Activated CD4-positive, alpha-beta memory T cell treated with anti-CD3 and anti-CD28 coated beads for 36 hours (primary cell): ENCODE measurements at regions not wholly inside any gene's neighbourhood (a gene's known extent, or its start where the extent isn't known, plus 50 kb on each side); places are given as distances from the start of the nearest gene placed in this dataset.

Experiments
- CTCF ChIA-PET: fragments of 350-600 bp; sonication (Branson Sonifier 250); formaldehyde crosslinking; loops from one replicate; lab custom pipeline; 2021; ENCODE audit warnings: antibody characterized with exemption, inconsistent platforms; lab: Charles Lee
- POLR2A ChIA-PET: fragments of 350-600 bp; sonication (Branson Sonifier 250); formaldehyde crosslinking; loops from one replicate; lab custom pipeline; 2021; ENCODE audit warnings: antibody characterized with exemption; lab: Charles Lee
- DNase-seq: peaks from one replicate; pipeline ENCODE4 v3.0.0-alpha.2; 2020
- H3K27ac Mint-ChIP-seq: one replicate; pipeline ENCODE4 v1.8.0; 2021; ENCODE audit warnings: mixed read lengths
- H3K27me3 Mint-ChIP-seq: one replicate; pipeline ENCODE4 v1.8.0; 2021; ENCODE audit warnings: mixed read lengths
- H3K36me3 Mint-ChIP-seq: one replicate; pipeline ENCODE4 v1.8.0; 2021; ENCODE audit warnings: mixed read lengths
- H3K4me1 Mint-ChIP-seq: one replicate; pipeline ENCODE4 v1.8.0; 2021; ENCODE audit warnings: low read depth, mixed read lengths
- H3K4me3 Mint-ChIP-seq: one replicate; pipeline ENCODE4 v1.8.0; 2021; ENCODE audit warnings: mild to moderate bottlenecking, mixed read lengths
- H3K9me3 Mint-ChIP-seq: one replicate; pipeline ENCODE4 v1.8.0; 2021; ENCODE audit warnings: mixed read lengths
- intact Hi-C: fragments of 100-400 bp; cut with micrococcal nuclease; formaldehyde crosslinking; loops from one replicate; pipeline ENCODE4 v1.15.1; 2023

DNA sequence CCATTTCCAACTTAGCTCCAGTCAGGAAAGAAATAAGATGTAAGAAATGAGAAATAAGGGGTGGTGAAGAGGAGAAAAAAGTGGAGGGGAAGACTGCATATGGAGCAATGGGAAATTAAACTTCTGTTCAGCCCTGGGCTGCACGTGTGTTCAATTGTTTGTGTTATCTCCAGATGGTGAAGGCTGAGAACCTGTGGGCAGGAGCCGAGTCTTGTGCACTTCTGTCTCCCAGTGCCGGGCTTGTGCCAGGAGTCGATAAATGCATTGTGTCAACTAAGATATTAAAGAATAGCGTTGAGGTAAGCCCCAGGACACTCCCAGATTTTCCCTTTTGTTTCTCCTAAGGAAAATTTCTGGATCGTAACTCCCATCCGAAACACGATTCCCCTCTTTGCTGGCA, 98.2 kb downstream of the PRLHR start:
- POLR2A ChIA-PET = no interaction called here
- peaks cover 15% of the 10 kb centered on the region for H3K27me3 Mint-ChIP-seq
- intact Hi-C loops = no loop called here

GRCh38 chr10:118496525-118496924, 98.9 kb downstream of the PRLHR start:
- Mint-ChIP-seq H3K4me3 (no peak overlapping the region), H3K4me1 (no peaks in the 10 kb centered on the region), H3K27ac (no peak overlapping the region), H3K9me3 (no peaks in the 10 kb centered on the region), H3K27me3 (peaks cover 15% of the 10 kb centered on the region), H3K36me3 (no peaks in the 10 kb centered on the region)
- ChIA-PET CTCF (no interaction called here), POLR2A (no interaction called here)
- intact Hi-C loops = no loop called here
- no peak for DNase-seq

More for the DNA sequence above, 98.2 kb downstream of the PRLHR start:
- DNase-seq = no peak
- Mint-ChIP-seq H3K36me3 (no peaks in the 10 kb centered on the region), H3K9me3 (no peaks in the 10 kb centered on the region), H3K4me3 (no peak overlapping the region), H3K27ac (no peak overlapping the region), H3K4me1 (no peaks in the 10 kb centered on the region)
- CTCF ChIA-PET = no interaction called here

- no peak overlapping the region for H3K27ac Mint-ChIP-seq
- H3K4me1 Mint-ChIP-seq = no peaks in the 10 kb centered on the region
- H3K9me3 Mint-ChIP-seq = peaks cover 9% of the 10 kb centered on the region
- ChIA-PET POLR2A (no interaction called here), CTCF (no interaction called here)
- no peak for DNase-seq
- intact Hi-C loops = no loop called here
- no peak overlapping the region for H3K4me3 Mint-ChIP-seq
- no peaks in the 10 kb centered on the region for H3K36me3 Mint-ChIP-seq
- peaks cover 12% of the 10 kb centered on the region for H3K27me3 Mint-ChIP-seq
Measured at GRCh38 chr10:118495499-118495898, 99.9 kb downstream of the PRLHR start.

DNA sequence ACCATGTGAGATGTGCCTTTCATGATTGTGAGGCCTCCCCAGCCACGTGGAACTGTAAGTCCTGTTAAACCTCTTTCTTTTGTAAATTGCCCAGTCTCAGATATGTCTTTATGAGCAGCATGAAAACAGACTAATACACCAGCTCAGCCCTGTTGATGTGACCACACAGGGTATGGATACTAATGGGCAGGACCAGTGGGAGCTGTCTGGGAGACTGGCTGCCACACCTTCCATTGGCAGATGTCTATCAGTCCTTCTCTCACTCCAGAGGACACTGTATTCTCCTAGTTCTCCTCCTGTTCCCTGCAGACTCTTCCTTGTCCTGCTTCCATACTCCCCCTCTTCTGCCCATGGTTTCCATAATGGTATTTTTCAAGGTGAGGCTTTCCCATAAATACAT, 104.4 kb downstream of the PRLHR start:
- Mint-ChIP-seq H3K27ac (no peak overlapping the region), H3K4me3 (no peak overlapping the region), H3K4me1 (no peaks in the 10 kb centered on the region), H3K36me3 (no peaks in the 10 kb centered on the region), H3K27me3 (peaks cover 2% of the 10 kb centered on the region), H3K9me3 (peaks cover 13% of the 10 kb centered on the region)
- ChIA-PET CTCF (no interaction called here), POLR2A (no interaction called here)
- DNase-seq = no peak
- intact Hi-C loops = no loop called here

DNA sequence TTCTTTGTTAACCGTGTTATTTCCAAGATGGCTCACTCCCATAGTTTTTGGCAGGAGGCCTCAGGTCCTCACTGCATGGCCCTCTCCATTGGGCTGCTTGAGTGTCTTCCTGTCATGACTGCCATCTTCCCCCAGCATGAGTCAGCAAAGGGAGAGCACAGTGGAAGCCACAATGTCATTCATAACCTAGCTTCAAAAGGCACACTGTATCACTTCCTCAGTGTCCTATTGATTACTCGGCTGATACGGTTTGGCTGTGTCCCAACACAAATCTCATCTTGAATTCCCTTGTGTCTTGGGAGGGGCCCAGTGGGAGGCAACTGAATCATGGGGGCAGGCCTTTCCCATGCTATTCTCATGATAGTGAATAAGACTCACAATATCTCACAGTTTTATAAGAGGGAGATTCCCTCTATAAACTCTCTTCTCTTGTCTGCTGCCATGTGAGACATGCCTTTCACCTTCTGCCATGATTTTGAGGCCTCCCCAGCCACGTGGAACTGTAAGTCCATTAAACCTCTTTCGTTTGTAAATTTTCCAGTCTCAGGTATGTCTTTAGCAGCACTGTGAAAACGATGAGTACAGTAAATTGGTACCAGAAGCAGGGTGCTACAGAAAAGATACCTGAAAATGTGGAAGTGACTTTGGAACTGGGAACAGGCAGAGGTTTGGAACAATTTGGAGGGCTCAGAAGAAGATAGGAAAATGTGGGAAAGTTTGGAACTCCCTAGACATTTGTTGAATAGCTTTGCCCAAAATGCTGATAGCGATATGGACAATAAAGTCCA, 106.5 kb downstream of the PRLHR start:
- CTCF ChIA-PET = no interaction called here
- Mint-ChIP-seq H3K4me1 (no peaks in the 10 kb centered on the region), H3K27me3 (peaks cover 2% of the 10 kb centered on the region), H3K9me3 (peaks cover 13% of the 10 kb centered on the region), H3K36me3 (no peaks in the 10 kb centered on the region), H3K27ac (no peak overlapping the region), H3K4me3 (no peak overlapping the region)
- POLR2A ChIA-PET = no interaction called here
- no peak for DNase-seq
- intact Hi-C loops = no loop called here

GRCh38 chr10:118485641-118486040, 109.8 kb downstream of the PRLHR start:
- Mint-ChIP-seq H3K27ac (no peak overlapping the region), H3K36me3 (no peaks in the 10 kb centered on the region), H3K4me1 (no peaks in the 10 kb centered on the region), H3K9me3 (peaks cover 5% of the 10 kb centered on the region), H3K27me3 (peaks cover 7% of the 10 kb centered on the region), H3K4me3 (no peak overlapping the region)
- intact Hi-C loops = no loop called here
- no peak for DNase-seq
- POLR2A ChIA-PET = no interaction called here
- CTCF ChIA-PET = no interaction called here

GRCh38 chr10:118484152-118484871, 111.1 kb downstream of the PRLHR start:
- CTCF ChIA-PET = interaction anchor here (0.9 to 1.2 kb wide), 2 partner anchors 9 to 25 kb away, joined by 3 read pairs; no protein-coding TSS in a partner anchor
- peaks cover 9% of the 10 kb centered on the region for H3K27me3 Mint-ChIP-seq
- DNase-seq = no peak
- no peaks in the 10 kb centered on the region for H3K4me1 Mint-ChIP-seq
- no peaks in the 10 kb centered on the region for H3K36me3 Mint-ChIP-seq
- POLR2A ChIA-PET = no interaction called here
- no peak overlapping the region for H3K27ac Mint-ChIP-seq
- intact Hi-C loops = no loop called here
- peaks cover 3% of the 10 kb centered on the region for H3K9me3 Mint-ChIP-seq
- H3K4me3 Mint-ChIP-seq = no peak overlapping the region

GRCh38 chr10:118483496-118483895, 112.0 kb downstream of the PRLHR start:
- Mint-ChIP-seq H3K27ac (no peak overlapping the region), H3K4me1 (no peaks in the 10 kb centered on the region), H3K27me3 (peaks cover 9% of the 10 kb centered on the region), H3K4me3 (no peak overlapping the region), H3K36me3 (no peaks in the 10 kb centered on the region), H3K9me3 (no peaks in the 10 kb centered on the region)
- ChIA-PET POLR2A (no interaction called here), CTCF (no interaction called here)
- no peak for DNase-seq
- intact Hi-C loops = no loop called here

- POLR2A ChIA-PET = no interaction called here
- no peaks in the 10 kb centered on the region for H3K4me1 Mint-ChIP-seq
- CTCF ChIA-PET = no interaction called here
- peaks cover 9% of the 10 kb centered on the region for H3K27me3 Mint-ChIP-seq
- H3K4me3 Mint-ChIP-seq = no peak overlapping the region
- DNase-seq = no peak
- H3K27ac Mint-ChIP-seq = no peak overlapping the region
- intact Hi-C loops = no loop called here
- H3K9me3 Mint-ChIP-seq = no peaks in the 10 kb centered on the region
- no peaks in the 10 kb centered on the region for H3K36me3 Mint-ChIP-seq
Measured at GRCh38 chr10:118482393-118483331, 112.8 kb downstream of the PRLHR start.

DNA sequence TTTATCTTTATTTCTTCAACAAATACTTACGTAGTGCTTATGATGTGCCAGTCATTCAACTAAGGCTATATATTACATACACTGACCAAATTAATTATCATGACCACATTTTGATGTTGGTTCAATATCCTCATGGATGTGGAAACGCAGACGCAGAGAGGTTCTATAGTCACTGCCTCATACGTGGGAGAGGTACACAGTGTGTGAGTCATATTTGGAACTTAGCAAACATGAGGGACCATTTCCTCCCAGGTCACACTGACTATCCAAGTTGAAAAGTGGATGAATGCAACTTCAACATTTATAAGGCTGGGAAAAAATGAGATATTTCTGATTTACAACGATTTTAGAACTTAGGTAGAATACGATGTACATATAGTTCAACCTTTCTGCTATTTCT, 113.6 kb downstream of the PRLHR start:
- H3K9me3 Mint-ChIP-seq = no peaks in the 10 kb centered on the region
- no peaks in the 10 kb centered on the region for H3K4me1 Mint-ChIP-seq
- H3K27me3 Mint-ChIP-seq = peaks cover 11% of the 10 kb centered on the region
- no peak overlapping the region for H3K27ac Mint-ChIP-seq
- H3K36me3 Mint-ChIP-seq = no peaks in the 10 kb centered on the region
- no peak overlapping the region for H3K4me3 Mint-ChIP-seq
- CTCF ChIA-PET = no interaction called here
- intact Hi-C loops = no loop called here
- POLR2A ChIA-PET = no interaction called here
- no peak for DNase-seq

DNA sequence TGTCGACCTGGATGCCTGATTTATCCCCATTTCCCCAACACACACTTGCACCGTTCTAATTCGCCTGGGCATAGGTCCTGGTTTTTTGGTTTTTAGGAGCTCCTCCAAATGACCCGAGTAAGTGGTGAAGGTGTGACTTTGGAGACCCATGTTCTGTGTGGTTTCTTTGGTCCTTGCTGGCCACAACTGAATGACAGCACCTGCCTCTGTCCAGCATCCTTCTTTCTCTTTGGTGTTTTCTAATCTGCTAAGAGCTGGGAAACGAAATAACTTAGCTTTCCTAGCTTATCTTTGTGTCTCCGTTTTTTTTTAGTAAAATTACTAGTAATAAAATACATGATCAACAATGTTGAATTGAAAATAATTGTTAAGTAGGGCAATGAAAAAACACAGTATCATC, 120.2 kb downstream of the PRLHR start:
- H3K9me3 Mint-ChIP-seq = peaks cover 2% of the 10 kb centered on the region
- POLR2A ChIA-PET = no interaction called here

GRCh38 chr10:118474111-118474510, 121.3 kb downstream of the PRLHR start:
- DNase-seq = no peak
- Mint-ChIP-seq H3K4me3 (no peak overlapping the region), H3K9me3 (peaks cover 2% of the 10 kb centered on the region), H3K36me3 (no peaks in the 10 kb centered on the region), H3K27me3 (peaks cover 16% of the 10 kb centered on the region), H3K4me1 (no peaks in the 10 kb centered on the region), H3K27ac (no peak overlapping the region)
- ChIA-PET CTCF (interaction anchor here (11.8 kb wide), 1 partner anchor 14 kb away, joined by 66 read pairs; no protein-coding TSS in a partner anchor), POLR2A (no interaction called here)
- intact Hi-C loops = no loop called here

More for the DNA sequence above, 120.2 kb downstream of the PRLHR start:
- no peaks in the 10 kb centered on the region for H3K36me3 Mint-ChIP-seq
- intact Hi-C loops = no loop called here
- no peaks in the 10 kb centered on the region for H3K4me1 Mint-ChIP-seq
- peaks cover 15% of the 10 kb centered on the region for H3K27me3 Mint-ChIP-seq
- DNase-seq = no peak
- CTCF ChIA-PET = interaction anchor here (1.2 to 11.8 kb wide), 2 partner anchors 9 to 15 kb away, joined by 3 to 66 read pairs; no protein-coding TSS in a partner anchor
- no peak overlapping the region for H3K27ac Mint-ChIP-seq
- no peak overlapping the region for H3K4me3 Mint-ChIP-seq
